ENCODE measurements at regions not wholly inside any gene's neighbourhood (a gene's known extent, or its start where the extent isn't known, plus 50 kb on each side); places are given as distances from the start of the nearest gene placed in this dataset.

- H3K9me2 ChIP-seq (ENCODE audit: insufficient read depth, low read length): no peaks in the 10 kb centered on the region
- no peak overlapping the region for H3K27ac ChIP-seq (ENCODE audit: low read length)
- no peaks in the 10 kb centered on the region for H3K9me3 ChIP-seq (ENCODE audit: low read length)
- no peaks in the 10 kb centered on the region for H4K20me1 ChIP-seq (ENCODE audit: insufficient read depth)
- no peaks in the 10 kb centered on the region for H3K79me2 ChIP-seq (replicated peaks; ENCODE audit: insufficient read depth, low read length)
- no peak overlapping the region for H3K4me2 ChIP-seq (ENCODE audit: low read length)
- no peak for TF ChIP-seq MXI1 (conservative IDR thresholded peaks at IDR 0.05; ENCODE audit: poor library complexity, severe bottlenecking)
- TF ChIP-seq RAD21 (conservative IDR thresholded peaks at IDR 0.05): no peak
- no peak overlapping the region for H2AFZ ChIP-seq (ENCODE audit: low read depth, low read length)
- H3K9ac ChIP-seq (ENCODE audit: low read length): no peak overlapping the region
- no peaks in the 10 kb centered on the region for H3K36me3 ChIP-seq (ENCODE audit: insufficient read depth, low read length)
- H3K27me3 ChIP-seq (ENCODE audit: insufficient read depth, low read depth, low read length): no peaks in the 10 kb centered on the region
- H3F3A ChIP-seq (ENCODE audit: insufficient read depth, low read length, poor library complexity, severe bottlenecking): peaks cover 4% of the 10 kb centered on the region
- H3K4me3 ChIP-seq (ENCODE audit: low read length): no peak overlapping the region
Measured at GRCh38 chr13:81116461-81117282, 775.7 kb upstream of the SPRY2 start.

GRCh38 chr13:81109026-81109425 is 768.1 kb upstream of the SPRY2 start:
- Histone ChIP-seq H4K20me1 (ENCODE audit: insufficient read depth) (no peaks in the 10 kb centered on the region), H3K36me3 (ENCODE audit: insufficient read depth, low read length) (no peaks in the 10 kb centered on the region), H3K9me2 (ENCODE audit: insufficient read depth, low read length) (no peaks in the 10 kb centered on the region), H3K9ac (ENCODE audit: low read length) (no peak overlapping the region), H3K27me3 (ENCODE audit: insufficient read depth, low read depth, low read length) (no peaks in the 10 kb centered on the region), H3F3A (ENCODE audit: insufficient read depth, low read length, poor library complexity, severe bottlenecking) (no peaks in the 10 kb centered on the region), H3K4me3 (ENCODE audit: low read length) (no peak overlapping the region), H3K27ac (ENCODE audit: low read length) (no peak overlapping the region), H3K9me3 (ENCODE audit: low read length) (no peaks in the 10 kb centered on the region), H3K4me2 (ENCODE audit: low read length) (no peak overlapping the region), H3K79me2 (replicated peaks; ENCODE audit: insufficient read depth, low read length) (no peaks in the 10 kb centered on the region), H2AFZ (ENCODE audit: low read depth, low read length) (no peak overlapping the region)
- TF ChIP-seq RAD21 (conservative IDR thresholded peaks at IDR 0.05) (no peak), EP300 (conservative IDR thresholded peaks at IDR 0.05; ENCODE audit: poor library complexity, severe bottlenecking) (no peak), EZH2 (IDR thresholded peaks at IDR 0.05; ENCODE audit: borderline replicate concordance, insufficient read depth, low read length, poor library complexity, severe bottlenecking) (no peak), TAF1 (IDR thresholded peaks at IDR 0.05; ENCODE audit: low read depth) (no peak), CTCF (IDR thresholded peaks at IDR 0.05; ENCODE audit: poor library complexity, severe bottlenecking) (no peak), MXI1 (conservative IDR thresholded peaks at IDR 0.05; ENCODE audit: poor library complexity, severe bottlenecking) (no peak), SMC3 (conservative IDR thresholded peaks at IDR 0.05; ENCODE audit: poor library complexity) (no peak), REST (IDR thresholded peaks at IDR 0.05; ENCODE audit: borderline replicate concordance) (no peak), POLR2AphosphoS5 (IDR thresholded peaks at IDR 0.05) (no peak)
